ENCODE measurements at regions not wholly inside any gene's neighbourhood (a gene's known extent, or its start where the extent isn't known, plus 50 kb on each side); places are given as distances from the start of the nearest gene placed in this dataset.

DNA sequence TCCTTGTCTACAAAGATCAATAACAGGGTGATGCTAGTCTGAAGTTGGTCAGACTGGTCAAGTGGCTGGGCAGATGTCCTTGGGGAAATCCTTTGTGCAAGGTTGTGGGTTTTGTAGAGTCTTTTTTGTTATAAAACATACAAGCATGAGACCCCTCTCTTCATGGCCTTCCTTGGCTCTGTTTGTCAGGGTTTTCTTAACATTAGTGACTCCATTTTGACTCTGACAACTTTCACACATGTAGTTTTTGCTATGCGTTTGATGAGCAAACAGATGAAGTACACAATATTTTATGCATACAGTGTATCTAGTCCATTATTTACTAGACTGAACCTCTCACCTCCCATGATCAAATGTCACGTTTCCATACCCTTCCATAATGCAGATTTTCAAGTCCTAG is 151.2 kb upstream of the KLF7 start:
- intact Hi-C loops (cut with DNase I): no loop called here
- Histone ChIP-seq H3K27ac (no peak overlapping the region), H3K36me3 (no peaks in the 10 kb centered on the region), H3K9ac (ENCODE audit: low read depth in 2 of 2, low read length in 2 of 2) (no peak overlapping the region), H3K27me3 (no peaks in the 10 kb centered on the region), H3K4me1 (no peaks in the 10 kb centered on the region), H3K9me3 (no peaks in the 10 kb centered on the region), H3K4me3 (no peak overlapping the region)
- TF ChIP-seq, protein P1, sequence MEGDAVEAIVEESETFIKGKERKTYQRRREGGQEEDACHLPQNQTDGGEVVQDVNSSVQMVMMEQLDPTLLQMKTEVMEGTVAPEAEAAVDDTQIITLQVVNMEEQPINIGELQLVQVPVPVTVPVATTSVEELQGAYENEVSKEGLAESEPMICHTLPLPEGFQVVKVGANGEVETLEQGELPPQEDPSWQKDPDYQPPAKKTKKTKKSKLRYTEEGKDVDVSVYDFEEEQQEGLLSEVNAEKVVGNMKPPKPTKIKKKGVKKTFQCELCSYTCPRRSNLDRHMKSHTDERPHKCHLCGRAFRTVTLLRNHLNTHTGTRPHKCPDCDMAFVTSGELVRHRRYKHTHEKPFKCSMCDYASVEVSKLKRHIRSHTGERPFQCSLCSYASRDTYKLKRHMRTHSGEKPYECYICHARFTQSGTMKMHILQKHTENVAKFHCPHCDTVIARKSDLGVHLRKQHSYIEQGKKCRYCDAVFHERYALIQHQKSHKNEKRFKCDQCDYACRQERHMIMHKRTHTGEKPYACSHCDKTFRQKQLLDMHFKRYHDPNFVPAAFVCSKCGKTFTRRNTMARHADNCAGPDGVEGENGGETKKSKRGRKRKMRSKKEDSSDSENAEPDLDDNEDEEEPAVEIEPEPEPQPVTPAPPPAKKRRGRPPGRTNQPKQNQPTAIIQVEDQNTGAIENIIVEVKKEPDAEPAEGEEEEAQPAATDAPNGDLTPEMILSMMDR (IDR thresholded peaks at IDR 0.05): no peak
- DNase-seq: no peak

DNA sequence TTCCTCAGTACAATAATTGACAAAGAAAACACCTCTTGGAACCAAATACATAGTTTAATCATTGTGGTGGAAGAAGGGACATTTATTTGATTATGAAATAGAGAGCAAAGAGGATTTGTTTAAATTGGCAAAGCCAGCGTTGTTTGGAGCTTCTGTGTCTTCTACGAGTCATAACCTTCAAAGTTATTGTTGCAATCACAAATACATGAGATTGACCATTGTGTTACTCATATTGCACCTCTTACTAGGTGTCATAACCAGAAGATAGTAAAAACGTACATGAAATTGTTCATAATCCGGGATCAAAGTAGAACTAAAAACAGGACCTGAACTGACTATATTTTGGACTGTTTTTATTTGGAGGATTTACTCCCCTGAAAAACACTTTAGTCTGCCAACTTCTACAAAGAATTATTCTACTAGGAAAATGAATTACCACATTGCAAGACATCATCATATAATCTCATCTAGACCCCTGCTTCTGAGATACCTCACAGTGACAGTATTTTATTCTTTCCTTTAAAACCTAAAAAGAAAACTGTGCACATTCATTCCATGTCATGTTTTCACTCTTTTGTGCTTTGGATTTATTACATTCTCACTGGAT is 151.7 kb upstream of the KLF7 start:
- H3K4me1 ChIP-seq: no peaks in the 10 kb centered on the region
- intact Hi-C loops (cut with DNase I): no loop called here
- DNase-seq: no peak
- H3K9ac ChIP-seq (ENCODE audit: low read depth in 2 of 2, low read length in 2 of 2): no peak overlapping the region
- no peak overlapping the region for H3K4me3 ChIP-seq
- no peaks in the 10 kb centered on the region for H3K27me3 ChIP-seq
- H3K27ac ChIP-seq: no peak overlapping the region
- TF ChIP-seq, protein P1 (IDR thresholded peaks at IDR 0.05): no peak
- H3K36me3 ChIP-seq: no peaks in the 10 kb centered on the region
- H3K9me3 ChIP-seq: no peaks in the 10 kb centered on the region

DNA sequence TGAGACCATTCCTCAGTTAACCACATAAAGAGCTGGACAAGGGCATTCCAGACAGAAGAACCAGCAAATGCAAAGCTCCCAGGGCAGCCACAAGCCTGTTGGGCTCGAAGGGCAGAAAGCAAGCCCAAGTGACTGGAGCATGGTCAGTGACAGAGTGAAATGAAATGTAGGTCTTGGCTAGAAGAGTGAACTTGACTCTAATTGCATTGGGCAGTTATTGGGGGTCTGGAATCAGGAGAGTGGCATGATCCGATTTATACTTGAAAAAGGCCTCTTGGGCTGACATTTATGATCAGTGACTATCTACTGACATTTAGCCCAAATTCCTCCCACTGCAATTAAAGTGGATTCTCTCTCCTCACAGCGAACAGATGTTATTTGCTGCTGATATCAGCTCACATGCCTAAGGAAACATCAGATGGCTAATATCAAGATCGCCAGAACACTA is 152.5 kb upstream of the KLF7 start:
- Histone ChIP-seq H3K4me3 (no peak overlapping the region), H3K27me3 (no peaks in the 10 kb centered on the region), H3K27ac (no peak overlapping the region), H3K4me1 (no peaks in the 10 kb centered on the region), H3K36me3 (no peaks in the 10 kb centered on the region), H3K9ac (ENCODE audit: low read depth in 2 of 2, low read length in 2 of 2) (no peak overlapping the region), H3K9me3 (no peaks in the 10 kb centered on the region)
- intact Hi-C loops (cut with DNase I): no loop called here
- TF ChIP-seq, protein P1 (IDR thresholded peaks at IDR 0.05): no peak
- DNase-seq: no peak

DNA sequence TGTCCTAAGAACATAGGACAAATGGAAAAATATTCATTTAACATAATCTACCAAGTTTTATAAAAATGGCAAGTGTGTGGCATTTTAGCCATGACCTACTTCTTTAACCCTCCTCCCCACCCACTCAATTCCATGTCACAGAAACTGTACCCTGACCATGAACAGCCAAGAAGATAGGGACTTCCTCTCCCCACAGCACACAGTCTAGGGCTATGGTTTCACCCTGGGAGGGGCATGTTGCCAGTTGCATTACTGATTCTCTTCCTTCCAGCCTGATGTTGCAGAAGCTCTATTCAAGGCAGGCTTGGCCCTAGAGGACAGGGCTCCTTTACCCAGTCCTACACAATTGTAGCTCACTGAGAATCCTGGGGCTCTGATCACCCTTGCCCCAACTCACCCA is 153.6 kb upstream of the KLF7 start:
- no peak overlapping the region for H3K27ac ChIP-seq
- no peak for DNase-seq
- H3K4me1 ChIP-seq: no peaks in the 10 kb centered on the region
- TF ChIP-seq, protein P1 (IDR thresholded peaks at IDR 0.05): no peak
- intact Hi-C loops (cut with DNase I): no loop called here
- H3K27me3 ChIP-seq: no peaks in the 10 kb centered on the region
- H3K36me3 ChIP-seq: no peaks in the 10 kb centered on the region
- no peak overlapping the region for H3K4me3 ChIP-seq
- no peak overlapping the region for H3K9ac ChIP-seq (ENCODE audit: low read depth in 2 of 2, low read length in 2 of 2)
- no peaks in the 10 kb centered on the region for H3K9me3 ChIP-seq

DNA sequence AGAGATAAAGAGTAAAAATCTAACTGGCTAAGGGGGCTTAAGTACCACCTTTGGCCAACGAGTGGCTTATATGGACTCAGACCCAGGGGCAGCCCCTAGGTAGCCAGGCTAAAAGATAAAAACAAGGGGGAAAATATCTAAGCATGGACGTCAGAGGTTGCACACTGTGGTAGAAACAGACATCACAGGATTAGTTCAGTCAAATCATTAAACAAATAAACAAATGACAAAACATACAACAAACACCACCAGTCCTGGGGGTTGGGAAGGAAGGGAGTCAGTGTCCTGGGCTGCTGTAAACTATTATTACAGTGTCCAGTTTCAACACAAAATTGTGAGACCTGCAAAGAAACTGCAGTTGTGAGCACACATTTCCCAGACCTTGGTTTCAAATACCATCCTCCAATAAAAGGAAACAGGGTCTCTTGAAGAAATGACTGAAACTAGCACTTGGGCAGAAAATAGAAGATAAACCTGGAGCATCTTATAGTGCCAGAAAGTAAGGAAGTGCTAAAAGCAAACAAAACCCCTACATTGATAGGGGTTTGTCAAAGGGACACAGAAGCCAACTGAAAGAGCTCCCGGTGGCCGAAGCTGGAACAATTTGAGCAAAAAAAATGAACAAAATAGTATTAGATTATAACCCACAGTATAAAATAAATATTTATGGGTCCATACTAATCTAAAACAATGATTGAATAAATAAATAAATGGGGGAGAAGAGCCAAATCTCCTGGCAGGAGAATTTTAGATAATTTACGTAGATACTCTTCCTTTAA is 154.8 kb upstream of the KLF7 start:
- no peaks in the 10 kb centered on the region for H3K27me3 ChIP-seq
- intact Hi-C loops (cut with DNase I): no loop called here
- TF ChIP-seq, protein P1 (IDR thresholded peaks at IDR 0.05): no peak
- H3K4me1 ChIP-seq: no peaks in the 10 kb centered on the region
- H3K9me3 ChIP-seq: no peaks in the 10 kb centered on the region
- no peak for DNase-seq
- no peak overlapping the region for H3K4me3 ChIP-seq
- no peak overlapping the region for H3K9ac ChIP-seq (ENCODE audit: low read depth in 2 of 2, low read length in 2 of 2)
- H3K36me3 ChIP-seq: no peaks in the 10 kb centered on the region
- no peak overlapping the region for H3K27ac ChIP-seq
